ENCODE measurements at regions not wholly inside any gene's neighbourhood (a gene's known extent, or its start where the extent isn't known, plus 50 kb on each side); places are given as distances from the start of the nearest gene placed in this dataset.

GRCh38 chr1:95699149-95699953 lies 465.3 kb downstream of the RWDD3 start:
- TF ChIP-seq CTCF (IDR thresholded peaks at IDR 0.05) (no peak), POLR2A (IDR thresholded peaks at IDR 0.05) (no peak)

Measured in thyroid gland (tissue), 4 donors.